ENCODE measurements at regions not wholly inside any gene's neighbourhood (a gene's known extent, or its start where the extent isn't known, plus 50 kb on each side); places are given as distances from the start of the nearest gene placed in this dataset.

- H3K4me3 ChIP-seq (ENCODE audit: low read length in 2 of 2) = no peak overlapping the region
- H3K36me3 ChIP-seq (ENCODE audit: control insufficient read depth in 2 of 2, insufficient read depth in 2 of 2, low read length in 1 of 2) = no peaks in the 10 kb centered on the region
- WGBS = 97% methylated on average over 6 of the region's 6 CpGs
- H3K27me3 ChIP-seq (ENCODE audit: control insufficient read depth in 2 of 2, insufficient read depth in 1 of 2, low read length in 1 of 2) = peaks cover 0 to 10% of the 10 kb centered on the region in 2 donors
- H3K9me3 ChIP-seq (ENCODE audit: control insufficient read depth in 2 of 2, insufficient read depth in 1 of 2, low read length in 1 of 2) = no peaks in the 10 kb centered on the region
- no peak overlapping the region for H3K27ac ChIP-seq (ENCODE audit: low read depth in 1 of 2, low read length in 1 of 2)
- no peak for DNase-seq (ENCODE audit: low read depth in 6 of 9, low spot score in 9 of 9)
- peaks cover 5 to 7% of the 10 kb centered on the region in 2 donors for H3K4me1 ChIP-seq (ENCODE audit: control insufficient read depth in 2 of 2, insufficient read depth in 2 of 2, low read length in 2 of 2)
Measured at GRCh38 chr20:1774479-1774878, 116.9 kb upstream of the SIRPG start.

GRCh38 chr20:1773816-1774215, 116.2 kb upstream of the SIRPG start:
- no peak overlapping the region for H3K27ac ChIP-seq (ENCODE audit: low read depth in 1 of 2, low read length in 1 of 2)
- no peak overlapping the region for H3K4me3 ChIP-seq (ENCODE audit: low read length in 2 of 2)
- 98% methylated on average over 2 of the region's 2 CpGs for WGBS
- no peaks in the 10 kb centered on the region for H3K36me3 ChIP-seq (ENCODE audit: control insufficient read depth in 2 of 2, insufficient read depth in 2 of 2, low read length in 1 of 2)
- H3K9me3 ChIP-seq (ENCODE audit: control insufficient read depth in 2 of 2, insufficient read depth in 1 of 2, low read length in 1 of 2) = no peaks in the 10 kb centered on the region
- DNase-seq (ENCODE audit: low read depth in 6 of 9, low spot score in 9 of 9) = no peak
- peaks cover 0 to 9% of the 10 kb centered on the region in 2 donors for H3K27me3 ChIP-seq (ENCODE audit: control insufficient read depth in 2 of 2, insufficient read depth in 1 of 2, low read length in 1 of 2)
- peaks cover 5 to 7% of the 10 kb centered on the region in 2 donors for H3K4me1 ChIP-seq (ENCODE audit: control insufficient read depth in 2 of 2, insufficient read depth in 2 of 2, low read length in 2 of 2)

GRCh38 chr20:1769491-1769890, 111.9 kb upstream of the SIRPG start:
- Histone ChIP-seq H3K36me3 (ENCODE audit: control insufficient read depth in 2 of 2, insufficient read depth in 2 of 2, low read length in 1 of 2) (no peaks in the 10 kb centered on the region), H3K4me1 (ENCODE audit: control insufficient read depth in 2 of 2, insufficient read depth in 2 of 2, low read length in 2 of 2) (no peaks in the 10 kb centered on the region), H3K4me3 (ENCODE audit: low read length in 2 of 2) (no peak overlapping the region), H3K9me3 (ENCODE audit: control insufficient read depth in 2 of 2, insufficient read depth in 1 of 2, low read length in 1 of 2) (no peaks in the 10 kb centered on the region), H3K27ac (ENCODE audit: low read depth in 1 of 2, low read length in 1 of 2) (no peak overlapping the region), H3K27me3 (ENCODE audit: control insufficient read depth in 2 of 2, insufficient read depth in 1 of 2, low read length in 1 of 2) (peaks cover 0 to 2% of the 10 kb centered on the region in 2 donors)
- DNase-seq (ENCODE audit: low read depth in 6 of 9, low spot score in 9 of 9) = no peak
- WGBS = 92% methylated on average over 3 of the region's 3 CpGs

- H3K36me3 ChIP-seq (ENCODE audit: control insufficient read depth in 2 of 2, insufficient read depth in 2 of 2, low read length in 1 of 2) = no peaks in the 10 kb centered on the region
- H3K4me1 ChIP-seq (ENCODE audit: control insufficient read depth in 2 of 2, insufficient read depth in 2 of 2, low read length in 2 of 2) = no peaks in the 10 kb centered on the region
- H3K9me3 ChIP-seq (ENCODE audit: control insufficient read depth in 2 of 2, insufficient read depth in 1 of 2, low read length in 1 of 2) = no peaks in the 10 kb centered on the region
- no peak for DNase-seq (ENCODE audit: low read depth in 6 of 9, low spot score in 9 of 9)
- no peak overlapping the region for H3K27ac ChIP-seq (ENCODE audit: low read depth in 1 of 2, low read length in 1 of 2)
- WGBS = 94% methylated on average over 1 of the region's 1 CpG
- H3K4me3 ChIP-seq (ENCODE audit: low read length in 2 of 2) = no peak overlapping the region
- peaks cover 0 to 2% of the 10 kb centered on the region in 2 donors for H3K27me3 ChIP-seq (ENCODE audit: control insufficient read depth in 2 of 2, insufficient read depth in 1 of 2, low read length in 1 of 2)
Measured at GRCh38 chr20:1766731-1767130, 109.2 kb upstream of the SIRPG start.

- Histone ChIP-seq H3K27me3 (ENCODE audit: control insufficient read depth in 2 of 2, insufficient read depth in 1 of 2, low read length in 1 of 2) (peaks cover 0 to 2% of the 10 kb centered on the region in 2 donors), H3K9me3 (ENCODE audit: control insufficient read depth in 2 of 2, insufficient read depth in 1 of 2, low read length in 1 of 2) (no peaks in the 10 kb centered on the region), H3K4me3 (ENCODE audit: low read length in 2 of 2) (no peak overlapping the region), H3K27ac (ENCODE audit: low read depth in 1 of 2, low read length in 1 of 2) (no peak overlapping the region), H3K4me1 (ENCODE audit: control insufficient read depth in 2 of 2, insufficient read depth in 2 of 2, low read length in 2 of 2) (no peaks in the 10 kb centered on the region), H3K36me3 (ENCODE audit: control insufficient read depth in 2 of 2, insufficient read depth in 2 of 2, low read length in 1 of 2) (no peaks in the 10 kb centered on the region)
- 43% methylated on average over 15 of the region's 15 CpGs for WGBS
- peak in 8 of 9 donors; percentile 11 to 66 (median 36) for DNase-seq (ENCODE audit: low read depth in 6 of 9, low spot score in 9 of 9)
Measured at GRCh38 chr20:1764136-1765033, 106.8 kb upstream of the SIRPG start.

- no peak for DNase-seq (ENCODE audit: low read depth in 6 of 9, low spot score in 9 of 9)
- H3K27ac ChIP-seq (ENCODE audit: low read depth in 1 of 2, low read length in 1 of 2) = no peak overlapping the region
- H3K27me3 ChIP-seq (ENCODE audit: control insufficient read depth in 2 of 2, insufficient read depth in 1 of 2, low read length in 1 of 2) = no peaks in the 10 kb centered on the region
- no peak overlapping the region for H3K4me3 ChIP-seq (ENCODE audit: low read length in 2 of 2)
- H3K9me3 ChIP-seq (ENCODE audit: control insufficient read depth in 2 of 2, insufficient read depth in 1 of 2, low read length in 1 of 2) = no peaks in the 10 kb centered on the region
- WGBS = 95% methylated on average over 5 of the region's 5 CpGs
- H3K4me1 ChIP-seq (ENCODE audit: control insufficient read depth in 2 of 2, insufficient read depth in 2 of 2, low read length in 2 of 2) = no peaks in the 10 kb centered on the region
- no peaks in the 10 kb centered on the region for H3K36me3 ChIP-seq (ENCODE audit: control insufficient read depth in 2 of 2, insufficient read depth in 2 of 2, low read length in 1 of 2)
Measured at GRCh38 chr20:1761598-1761997, 104.0 kb upstream of the SIRPG start.

- H3K27me3 ChIP-seq (ENCODE audit: control insufficient read depth in 2 of 2, insufficient read depth in 1 of 2, low read length in 1 of 2) = no peaks in the 10 kb centered on the region
Measured at GRCh38 chr20:1761116-1761515, 103.5 kb upstream of the SIRPG start.

GRCh38 chr20:1758765-1759164, 101.2 kb upstream of the SIRPG start:
- Histone ChIP-seq H3K27ac (ENCODE audit: low read depth in 1 of 2, low read length in 1 of 2) (no peak overlapping the region), H3K4me3 (ENCODE audit: low read length in 2 of 2) (no peak overlapping the region), H3K36me3 (ENCODE audit: control insufficient read depth in 2 of 2, insufficient read depth in 2 of 2, low read length in 1 of 2) (no peaks in the 10 kb centered on the region), H3K9me3 (ENCODE audit: control insufficient read depth in 2 of 2, insufficient read depth in 1 of 2, low read length in 1 of 2) (no peaks in the 10 kb centered on the region), H3K27me3 (ENCODE audit: control insufficient read depth in 2 of 2, insufficient read depth in 1 of 2, low read length in 1 of 2) (no peaks in the 10 kb centered on the region), H3K4me1 (ENCODE audit: control insufficient read depth in 2 of 2, insufficient read depth in 2 of 2, low read length in 2 of 2) (no peaks in the 10 kb centered on the region)
- DNase-seq (ENCODE audit: low read depth in 6 of 9, low spot score in 9 of 9) = no peak
- 97% methylated on average over 2 of the region's 2 CpGs for WGBS

More at GRCh38 chr20:1761116-1761515, 103.5 kb upstream of the SIRPG start:
- DNase-seq (ENCODE audit: low read depth in 6 of 9, low spot score in 9 of 9) = no peak
- Histone ChIP-seq H3K9me3 (ENCODE audit: control insufficient read depth in 2 of 2, insufficient read depth in 1 of 2, low read length in 1 of 2) (no peaks in the 10 kb centered on the region), H3K27ac (ENCODE audit: low read depth in 1 of 2, low read length in 1 of 2) (no peak overlapping the region), H3K4me1 (ENCODE audit: control insufficient read depth in 2 of 2, insufficient read depth in 2 of 2, low read length in 2 of 2) (no peaks in the 10 kb centered on the region), H3K36me3 (ENCODE audit: control insufficient read depth in 2 of 2, insufficient read depth in 2 of 2, low read length in 1 of 2) (no peaks in the 10 kb centered on the region), H3K4me3 (ENCODE audit: low read length in 2 of 2) (no peak overlapping the region)
- WGBS = 93% methylated on average over 5 of the region's 5 CpGs

GRCh38 chr20:1757606-1758512, 100.3 kb upstream of the SIRPG start:
- Histone ChIP-seq H3K9me3 (ENCODE audit: control insufficient read depth in 2 of 2, insufficient read depth in 1 of 2, low read length in 1 of 2) (no peaks in the 10 kb centered on the region), H3K27ac (ENCODE audit: low read depth in 1 of 2, low read length in 1 of 2) (no peak overlapping the region), H3K36me3 (ENCODE audit: control insufficient read depth in 2 of 2, insufficient read depth in 2 of 2, low read length in 1 of 2) (no peaks in the 10 kb centered on the region), H3K4me1 (ENCODE audit: control insufficient read depth in 2 of 2, insufficient read depth in 2 of 2, low read length in 2 of 2) (no peaks in the 10 kb centered on the region), H3K27me3 (ENCODE audit: control insufficient read depth in 2 of 2, insufficient read depth in 1 of 2, low read length in 1 of 2) (no peaks in the 10 kb centered on the region), H3K4me3 (ENCODE audit: low read length in 2 of 2) (no peak overlapping the region)
- 93% methylated on average over 5 of the region's 5 CpGs for WGBS
- DNase-seq (ENCODE audit: low read depth in 6 of 9, low spot score in 9 of 9) = no peak

All from thymus (tissue), 11 donors.